Cardiac septum (tissue), 1 donor: ENCODE measurements at regions not wholly inside any gene's neighbourhood (a gene's known extent, or its start where the extent isn't known, plus 50 kb on each side); places are given as distances from the start of the nearest gene placed in this dataset.
"Not testable (repeated sequence)": the region's sequence is repeated elsewhere in the genome, so short reads cannot be mapped to it uniquely, and the experiment has no call there.

Source experiments
- DNase-seq: peaks from one replicate; pipeline ENCODE4 v3.0.0-alpha.2; 2020; ENCODE audit warnings: low spot score
- intact Hi-C: fragments of 100-400 bp; cut with DNase I; formaldehyde crosslinking; loops from one replicate; pipeline ENCODE4 v1.14.0; 2022
- donor health status: DM: no; HTN: no; CAD: no.

DNA sequence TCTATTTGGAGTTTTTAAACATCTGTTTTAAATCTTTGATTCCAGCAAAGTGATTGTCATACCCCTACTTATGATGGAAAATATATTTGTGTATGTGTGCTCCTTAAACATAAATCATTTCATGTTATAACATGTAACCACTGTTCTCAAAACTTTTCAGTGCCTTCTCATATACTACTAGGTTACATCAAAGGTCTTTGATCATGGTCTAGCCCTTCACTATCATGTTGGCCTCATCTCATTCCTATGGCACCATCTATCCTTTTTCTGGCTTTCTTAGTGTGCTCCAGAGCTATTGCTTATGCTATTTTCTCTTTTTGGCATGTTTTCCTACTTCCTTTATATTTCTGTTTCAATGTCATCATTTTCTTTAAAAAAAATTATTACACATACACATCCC, 367.9 kb upstream of the SLC39A10 start:
- intact Hi-C loops: no loop called here
- DNase-seq: no peak

DNA sequence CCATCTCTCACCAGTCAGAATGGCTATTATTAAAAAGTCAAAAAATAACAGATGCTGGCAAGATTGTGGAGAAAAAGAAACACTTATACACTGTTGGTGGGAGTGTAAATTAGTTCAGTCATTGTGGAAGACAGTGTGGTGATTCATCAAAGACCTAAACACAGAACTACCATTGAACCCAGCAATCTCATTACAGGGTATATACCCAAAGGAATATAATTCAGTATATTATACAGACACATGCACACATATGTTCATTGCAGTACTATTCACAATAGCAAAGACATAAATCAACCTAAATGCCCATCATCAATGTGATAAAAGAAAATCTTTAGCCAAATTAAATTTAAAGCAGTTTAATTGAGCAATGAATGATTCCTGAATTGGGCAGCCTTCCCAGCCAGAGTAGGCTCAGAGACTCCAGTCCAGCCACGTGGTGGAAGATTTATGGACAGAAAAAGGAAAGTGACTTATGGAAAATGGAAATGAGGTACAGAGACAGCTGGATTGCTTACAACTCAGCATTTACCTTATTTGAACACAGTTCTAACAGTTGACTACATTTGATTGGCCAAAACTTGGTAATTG, 377.1 kb upstream of the SLC39A10 start:
- intact Hi-C loops: no loop called here
- DNase-seq: no peak

GRCh38 chr2:195270466-195271039, 386.5 kb upstream of the SLC39A10 start:
- intact Hi-C loops: no loop called here
- no peak for DNase-seq

DNA sequence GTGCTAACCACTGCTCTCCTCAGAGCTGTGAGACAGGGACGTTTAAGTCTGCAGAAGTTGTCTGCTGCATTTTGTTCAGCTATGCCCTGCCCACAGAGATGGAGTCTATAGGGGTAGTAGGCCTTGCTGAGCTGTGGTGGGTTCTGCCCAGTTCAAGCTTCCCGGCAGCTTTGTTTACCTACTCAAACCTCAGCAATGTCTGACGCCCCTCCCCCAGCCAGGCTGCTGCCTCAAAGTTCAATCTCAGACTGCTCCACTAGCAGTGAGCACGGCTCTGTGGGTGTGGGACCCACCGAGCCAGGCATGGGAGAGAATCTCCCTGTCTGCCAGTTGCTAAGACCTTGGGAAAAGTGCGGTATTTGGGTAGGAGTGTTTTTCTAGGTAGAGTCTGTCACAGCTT, 387.8 kb upstream of the SLC39A10 start:
- DNase-seq: no peak
- intact Hi-C loops: no loop called here

DNA sequence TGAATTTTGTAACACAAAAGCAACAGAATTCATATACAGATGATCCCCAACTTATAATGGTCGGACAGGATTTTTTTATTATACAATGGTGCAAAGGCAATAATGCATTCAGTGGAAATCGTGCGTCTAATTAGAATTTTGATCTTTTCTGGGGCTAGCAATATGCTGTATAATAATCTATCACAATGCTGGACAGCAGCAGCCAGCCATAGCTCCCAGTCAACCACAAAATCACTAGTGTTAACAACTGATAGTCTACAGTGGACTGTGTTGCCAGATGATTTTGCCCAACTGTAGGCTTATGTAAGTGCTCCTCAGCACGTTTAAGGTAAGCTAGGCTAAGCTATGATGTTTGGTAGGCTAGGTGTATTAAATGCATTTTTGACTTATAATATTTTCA, 399.0 kb upstream of the SLC39A10 start:
- intact Hi-C loops: no loop called here
- no peak for DNase-seq

- no peak for DNase-seq
- intact Hi-C loops: no loop called here
Measured at GRCh38 chr2:195252018-195252417, 405.0 kb upstream of the SLC39A10 start.

- DNase-seq: no peak
- intact Hi-C loops: no loop called here
Measured at GRCh38 chr2:195251214-195251613, 405.8 kb upstream of the SLC39A10 start.

DNA sequence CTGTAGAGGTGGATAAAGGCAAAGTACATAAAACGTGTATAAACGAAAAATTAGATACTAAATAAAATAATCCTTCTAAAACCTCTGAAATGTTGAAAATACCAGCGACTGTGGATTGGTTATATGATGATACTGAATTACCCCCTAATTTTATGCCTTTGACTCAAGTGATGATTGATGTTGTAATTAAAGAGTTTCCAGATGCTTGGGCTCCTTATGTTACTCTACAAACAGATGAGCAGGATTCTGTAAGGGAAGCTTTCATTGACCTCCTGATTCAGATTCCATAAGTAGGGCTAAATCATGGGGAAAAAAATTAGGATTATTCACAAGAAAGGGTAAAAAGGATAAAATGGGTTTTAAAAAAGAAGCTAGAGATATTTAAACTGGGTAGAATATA, 418.2 kb upstream of the SLC39A10 start:
- intact Hi-C loops: no loop called here
- DNase-seq: no peak

- no peak for DNase-seq
- intact Hi-C loops: no loop called here
Measured at GRCh38 chr2:195238379-195238778, 418.6 kb upstream of the SLC39A10 start.

DNA sequence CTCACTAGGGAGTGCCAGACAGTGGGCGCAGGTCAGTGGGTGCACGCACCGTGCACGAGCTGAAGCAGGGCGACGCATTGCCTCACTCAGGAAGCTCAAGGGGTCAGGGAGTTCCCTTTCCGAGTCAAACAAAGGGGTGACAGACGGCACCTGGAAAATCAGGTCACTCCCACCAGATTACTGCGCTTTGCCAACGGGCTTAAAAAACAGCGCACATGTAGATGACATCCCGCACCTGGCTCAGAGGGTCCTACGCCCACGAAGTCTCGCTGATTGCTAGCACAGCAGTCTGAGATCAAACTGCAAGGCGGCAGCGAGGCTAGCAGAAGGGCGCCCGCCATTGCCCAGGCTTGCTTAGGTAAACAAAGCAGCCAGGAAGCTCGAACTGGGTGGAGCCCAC, 428.5 kb upstream of the SLC39A10 start:
- DNase-seq, intact Hi-C loops: not testable (repeated sequence)

GRCh38 chr2:195214072-195214471, 443.0 kb upstream of the SLC39A10 start:
- DNase-seq: no peak

DNA sequence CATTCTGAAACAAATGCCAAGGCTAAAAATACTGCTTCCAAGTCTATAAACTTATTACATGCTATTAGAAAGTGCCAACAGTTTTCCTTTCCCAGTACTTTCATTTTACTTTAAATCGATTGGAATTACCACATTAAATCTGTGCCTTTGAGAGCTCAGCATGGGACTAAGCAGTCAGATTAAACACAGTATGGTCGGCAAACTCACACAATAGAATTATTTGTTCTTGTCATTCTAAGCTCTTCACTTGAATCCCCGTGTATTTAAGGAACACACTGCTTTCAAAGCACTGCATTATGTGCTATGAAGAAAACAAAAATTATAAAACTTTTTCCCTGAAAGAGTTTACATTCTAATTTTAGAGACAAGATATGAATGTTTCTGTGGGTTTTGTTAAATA, 444.4 kb upstream of the SLC39A10 start:
- no peak for DNase-seq
- intact Hi-C loops: no loop called here

More at GRCh38 chr2:195214072-195214471, 443.0 kb upstream of the SLC39A10 start:
- intact Hi-C loops: no loop called here

DNA sequence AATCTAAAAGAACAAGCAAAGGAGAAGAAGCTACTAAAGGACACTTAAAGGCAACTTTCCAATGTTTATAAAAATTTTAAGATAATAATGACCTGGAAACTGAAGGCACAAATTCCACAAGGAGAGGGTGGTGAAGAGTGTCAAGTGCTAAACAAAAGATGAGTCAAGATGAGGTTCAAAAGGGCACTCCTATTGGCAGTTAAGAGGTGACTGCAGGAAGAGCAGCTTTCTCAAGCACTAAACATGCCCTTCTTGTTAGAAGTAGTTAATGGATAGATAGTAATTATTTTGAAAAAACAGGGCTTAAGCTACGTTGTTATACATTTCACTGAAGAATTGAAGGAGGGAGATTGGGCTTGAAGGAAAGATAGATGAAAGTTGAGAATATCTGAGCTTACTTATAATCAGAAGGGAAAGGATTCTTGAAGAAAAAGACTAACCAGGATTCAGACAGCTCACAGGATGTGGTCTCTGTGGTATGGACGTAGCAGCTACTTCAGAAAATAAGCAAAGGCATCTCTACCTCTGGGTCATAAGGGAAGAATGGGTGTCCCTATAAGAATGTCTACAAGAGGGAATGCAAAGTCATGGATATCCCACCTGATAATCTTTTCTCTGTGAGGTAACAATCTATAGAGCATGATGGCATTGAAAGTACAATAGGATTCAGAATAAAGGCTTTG, 454.7 kb upstream of the SLC39A10 start:
- DNase-seq: no peak
- intact Hi-C loops: no loop called here

GRCh38 chr2:195199864-195200263, 457.2 kb upstream of the SLC39A10 start:
- intact Hi-C loops: no loop called here
- DNase-seq: no peak

- no peak for DNase-seq
Measured at GRCh38 chr2:195181059-195181705, 475.8 kb upstream of the SLC39A10 start.

GRCh38 chr2:195168369-195168768, 488.7 kb upstream of the SLC39A10 start:
- intact Hi-C loops: no loop called here
- DNase-seq: no peak

More at GRCh38 chr2:195181059-195181705, 475.8 kb upstream of the SLC39A10 start:
- intact Hi-C loops: no loop called here

DNA sequence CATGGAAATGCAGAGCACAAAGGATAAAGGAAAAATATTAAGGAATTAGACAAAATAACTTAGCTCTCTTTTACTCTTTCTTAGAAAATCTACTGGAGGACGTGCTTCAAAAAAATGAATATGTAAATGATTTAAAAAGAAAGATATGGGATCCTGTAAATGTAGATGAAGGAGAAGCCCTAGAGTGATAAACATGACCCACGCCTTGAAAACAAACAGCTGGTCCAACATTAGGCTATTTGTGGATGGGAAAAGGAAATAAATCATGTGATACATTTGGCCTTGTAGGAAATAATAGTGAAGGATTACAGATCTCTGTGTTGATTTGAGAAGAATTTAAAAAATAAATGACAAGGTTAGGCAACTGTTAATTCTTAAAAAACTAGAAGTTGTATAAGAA, 492.1 kb upstream of the SLC39A10 start:
- intact Hi-C loops: no loop called here

GRCh38 chr2:195162918-195163317, 494.1 kb upstream of the SLC39A10 start:
- intact Hi-C loops: no loop called here
- no peak for DNase-seq

More for the DNA sequence above, 492.1 kb upstream of the SLC39A10 start:
- DNase-seq: no peak

DNA sequence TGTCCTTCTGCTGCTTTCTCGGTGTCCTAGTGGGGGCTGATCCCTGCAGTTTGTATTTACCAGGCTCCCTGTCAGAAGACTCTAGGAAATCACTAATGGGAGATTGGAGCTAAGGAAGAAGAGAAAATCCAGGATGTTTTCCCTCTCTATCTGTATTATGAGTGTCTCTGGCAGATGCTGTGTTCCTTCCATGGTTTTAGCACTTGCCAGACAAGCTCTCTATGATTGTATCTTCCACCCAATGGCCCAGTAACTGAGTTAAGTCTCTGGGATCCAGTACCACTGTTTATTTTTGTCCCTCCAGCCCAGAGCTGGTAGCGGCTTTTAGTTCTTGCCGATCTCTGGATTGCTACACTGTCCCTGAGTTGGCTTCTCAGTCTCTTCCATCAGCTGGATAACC, 494.8 kb upstream of the SLC39A10 start:
- intact Hi-C loops: no loop called here
- no peak for DNase-seq

DNA sequence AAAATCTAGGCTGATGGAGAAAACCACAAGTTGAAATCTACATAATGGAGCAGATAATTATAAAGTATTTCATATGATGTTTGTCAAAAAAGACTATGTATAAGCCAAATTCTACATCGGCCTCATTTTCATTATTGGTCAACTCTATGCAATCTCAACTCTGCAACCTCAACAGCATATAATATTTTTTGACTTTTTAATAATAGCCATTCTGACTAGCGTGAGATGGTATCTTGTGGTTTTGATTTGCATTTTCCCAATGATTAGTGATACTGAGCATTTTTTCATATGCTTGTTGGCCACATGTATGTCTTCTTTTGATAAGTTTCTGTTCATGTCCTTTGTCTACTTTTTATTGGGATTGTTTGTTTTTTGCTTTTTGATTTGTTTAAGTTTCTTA, 496.1 kb upstream of the SLC39A10 start:
- intact Hi-C loops: no loop called here

GRCh38 chr2:195151711-195152110, 505.3 kb upstream of the SLC39A10 start:
- intact Hi-C loops: no loop called here
- DNase-seq: no peak

More for the DNA sequence above, 496.1 kb upstream of the SLC39A10 start:
- no peak for DNase-seq
